ENCODE measurements at regions not wholly inside any gene's neighbourhood (a gene's known extent, or its start where the extent isn't known, plus 50 kb on each side); places are given as distances from the start of the nearest gene placed in this dataset.

DNA sequence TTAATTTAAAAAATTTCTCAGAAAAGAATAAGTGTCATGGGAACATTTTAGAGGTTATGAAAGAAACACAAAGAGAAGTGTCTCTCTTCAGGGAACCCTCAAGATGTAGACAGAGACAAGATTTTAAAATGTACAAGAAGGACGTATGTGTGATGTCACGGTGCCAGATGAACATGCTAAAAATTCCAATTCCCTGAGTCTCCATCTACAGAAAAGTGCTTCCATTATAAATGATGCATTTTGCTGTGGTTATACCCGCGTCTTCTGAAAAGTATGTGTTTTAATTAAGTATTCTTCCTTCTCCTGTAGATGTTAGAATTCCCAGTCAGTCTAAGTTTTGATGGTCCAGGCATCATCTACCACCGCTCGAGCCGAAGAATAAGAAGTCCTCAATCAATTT, 489.1 kb downstream of the PREX1 start:
- TF ChIP-seq RAD21 (IDR thresholded peaks at IDR 0.05; ENCODE audit: low read depth) (no peak), EP300 (IDR thresholded peaks at IDR 0.05; ENCODE audit: borderline replicate concordance) (no peak), CEBPB (IDR thresholded peaks at IDR 0.05) (no peak), CREB1 (IDR thresholded peaks at IDR 0.05; ENCODE audit: low read depth) (no peak), YY1 (IDR thresholded peaks at IDR 0.05; ENCODE audit: low read depth) (no peak), NFIC (IDR thresholded peaks at IDR 0.05) (no peak), TCF12 (IDR thresholded peaks at IDR 0.05; ENCODE audit: low read depth) (no peak), TAF1 (IDR thresholded peaks at IDR 0.05; ENCODE audit: low read depth) (no peak), FOXM1 (IDR thresholded peaks at IDR 0.05; ENCODE audit: borderline replicate concordance, low read depth) (no peak), ZBTB7A (IDR thresholded peaks at IDR 0.05; ENCODE audit: low read depth) (no peak)
- TF ChIP-seq, protein P1, sequence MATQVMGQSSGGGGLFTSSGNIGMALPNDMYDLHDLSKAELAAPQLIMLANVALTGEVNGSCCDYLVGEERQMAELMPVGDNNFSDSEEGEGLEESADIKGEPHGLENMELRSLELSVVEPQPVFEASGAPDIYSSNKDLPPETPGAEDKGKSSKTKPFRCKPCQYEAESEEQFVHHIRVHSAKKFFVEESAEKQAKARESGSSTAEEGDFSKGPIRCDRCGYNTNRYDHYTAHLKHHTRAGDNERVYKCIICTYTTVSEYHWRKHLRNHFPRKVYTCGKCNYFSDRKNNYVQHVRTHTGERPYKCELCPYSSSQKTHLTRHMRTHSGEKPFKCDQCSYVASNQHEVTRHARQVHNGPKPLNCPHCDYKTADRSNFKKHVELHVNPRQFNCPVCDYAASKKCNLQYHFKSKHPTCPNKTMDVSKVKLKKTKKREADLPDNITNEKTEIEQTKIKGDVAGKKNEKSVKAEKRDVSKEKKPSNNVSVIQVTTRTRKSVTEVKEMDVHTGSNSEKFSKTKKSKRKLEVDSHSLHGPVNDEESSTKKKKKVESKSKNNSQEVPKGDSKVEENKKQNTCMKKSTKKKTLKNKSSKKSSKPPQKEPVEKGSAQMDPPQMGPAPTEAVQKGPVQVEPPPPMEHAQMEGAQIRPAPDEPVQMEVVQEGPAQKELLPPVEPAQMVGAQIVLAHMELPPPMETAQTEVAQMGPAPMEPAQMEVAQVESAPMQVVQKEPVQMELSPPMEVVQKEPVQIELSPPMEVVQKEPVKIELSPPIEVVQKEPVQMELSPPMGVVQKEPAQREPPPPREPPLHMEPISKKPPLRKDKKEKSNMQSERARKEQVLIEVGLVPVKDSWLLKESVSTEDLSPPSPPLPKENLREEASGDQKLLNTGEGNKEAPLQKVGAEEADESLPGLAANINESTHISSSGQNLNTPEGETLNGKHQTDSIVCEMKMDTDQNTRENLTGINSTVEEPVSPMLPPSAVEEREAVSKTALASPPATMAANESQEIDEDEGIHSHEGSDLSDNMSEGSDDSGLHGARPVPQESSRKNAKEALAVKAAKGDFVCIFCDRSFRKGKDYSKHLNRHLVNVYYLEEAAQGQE (IDR thresholded peaks at IDR 0.05; ENCODE audit: low read depth), result no peak
- TF ChIP-seq, protein P2, sequence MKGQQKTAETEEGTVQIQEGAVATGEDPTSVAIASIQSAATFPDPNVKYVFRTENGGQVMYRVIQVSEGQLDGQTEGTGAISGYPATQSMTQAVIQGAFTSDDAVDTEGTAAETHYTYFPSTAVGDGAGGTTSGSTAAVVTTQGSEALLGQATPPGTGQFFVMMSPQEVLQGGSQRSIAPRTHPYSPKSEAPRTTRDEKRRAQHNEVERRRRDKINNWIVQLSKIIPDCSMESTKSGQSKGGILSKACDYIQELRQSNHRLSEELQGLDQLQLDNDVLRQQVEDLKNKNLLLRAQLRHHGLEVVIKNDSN (IDR thresholded peaks at IDR 0.05), result no peak
- TF ChIP-seq, protein P3, sequence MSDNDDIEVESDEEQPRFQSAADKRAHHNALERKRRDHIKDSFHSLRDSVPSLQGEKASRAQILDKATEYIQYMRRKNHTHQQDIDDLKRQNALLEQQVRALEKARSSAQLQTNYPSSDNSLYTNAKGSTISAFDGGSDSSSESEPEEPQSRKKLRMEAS (IDR thresholded peaks at IDR 0.05), result no peak

Data from Ishikawa (cell line).